ENCODE measurements at regions not wholly inside any gene's neighbourhood (a gene's known extent, or its start where the extent isn't known, plus 50 kb on each side); places are given as distances from the start of the nearest gene placed in this dataset.

GRCh38 chrX:57964975-57965374 lies 54.7 kb upstream of the ZXDA start:
- no peaks in the 10 kb centered on the region for H3K4me1 Mint-ChIP-seq (ENCODE audit: low read depth)
- DNase-seq, result peak; percentile 0
- H3K4me3 Mint-ChIP-seq, result no peak overlapping the region
- no peaks in the 10 kb centered on the region for H3K27me3 Mint-ChIP-seq (ENCODE audit: insufficient read depth)
- H3K9me3 Mint-ChIP-seq, result no peaks in the 10 kb centered on the region; the same call in 1 of the 2 replicates
- no peak for TF ChIP-seq CTCF (IDR thresholded peaks at IDR 0.05)
- no peak overlapping the region for H3K27ac Mint-ChIP-seq
- no peaks in the 10 kb centered on the region for H3K36me3 Mint-ChIP-seq (ENCODE audit: low read depth)
